ENCODE measurements at regions not wholly inside any gene's neighbourhood (a gene's known extent, or its start where the extent isn't known, plus 50 kb on each side); places are given as distances from the start of the nearest gene placed in this dataset.

GRCh38 chr14:41548666-41549065 lies 58.0 kb upstream of the LRFN5 start:
- Histone ChIP-seq H3K9me3 (ENCODE audit: control insufficient read depth, insufficient read depth, low read depth, low read length) (no peaks in the 10 kb centered on the region), H3K36me3 (ENCODE audit: control insufficient read depth, insufficient read depth, low read length) (no peaks in the 10 kb centered on the region), H3K27me3 (ENCODE audit: control insufficient read depth, insufficient read depth, low read length) (no peaks in the 10 kb centered on the region), H3K4me3 (ENCODE audit: low read depth in 2 of 2, low read length in 2 of 2) (no peak overlapping the region), H3K27ac (ENCODE audit: low read length) (no peak overlapping the region), H3K4me1 (ENCODE audit: control insufficient read depth, insufficient read depth, low read length) (no peaks in the 10 kb centered on the region)
- no TSS peak for BruUV-seq (replicated peaks)
- ChIA-PET POLR2A (no interaction called here), CTCF (no interaction called here)
- intact Hi-C loops (cut with micrococcal nuclease; ENCODE audit: unreplicated experiment): no loop called here
- DNase-seq (ENCODE audit: low read depth, low spot score) (no peak), ATAC-seq (no peak)
- TF ChIP-seq, protein P1, sequence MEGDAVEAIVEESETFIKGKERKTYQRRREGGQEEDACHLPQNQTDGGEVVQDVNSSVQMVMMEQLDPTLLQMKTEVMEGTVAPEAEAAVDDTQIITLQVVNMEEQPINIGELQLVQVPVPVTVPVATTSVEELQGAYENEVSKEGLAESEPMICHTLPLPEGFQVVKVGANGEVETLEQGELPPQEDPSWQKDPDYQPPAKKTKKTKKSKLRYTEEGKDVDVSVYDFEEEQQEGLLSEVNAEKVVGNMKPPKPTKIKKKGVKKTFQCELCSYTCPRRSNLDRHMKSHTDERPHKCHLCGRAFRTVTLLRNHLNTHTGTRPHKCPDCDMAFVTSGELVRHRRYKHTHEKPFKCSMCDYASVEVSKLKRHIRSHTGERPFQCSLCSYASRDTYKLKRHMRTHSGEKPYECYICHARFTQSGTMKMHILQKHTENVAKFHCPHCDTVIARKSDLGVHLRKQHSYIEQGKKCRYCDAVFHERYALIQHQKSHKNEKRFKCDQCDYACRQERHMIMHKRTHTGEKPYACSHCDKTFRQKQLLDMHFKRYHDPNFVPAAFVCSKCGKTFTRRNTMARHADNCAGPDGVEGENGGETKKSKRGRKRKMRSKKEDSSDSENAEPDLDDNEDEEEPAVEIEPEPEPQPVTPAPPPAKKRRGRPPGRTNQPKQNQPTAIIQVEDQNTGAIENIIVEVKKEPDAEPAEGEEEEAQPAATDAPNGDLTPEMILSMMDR (IDR thresholded peaks at IDR 0.05): no peak
- TF ChIP-seq TCF7L2 (IDR thresholded peaks at IDR 0.05; ENCODE audit: low read depth, low read length): no peak
- no peak for TF ChIP-seq REST (IDR thresholded peaks at IDR 0.05; ENCODE audit: insufficient read depth in 1 of 2, low read depth in 2 of 2, low read length in 1 of 2)
- no peak for TF ChIP-seq POLR2AphosphoS5 (IDR thresholded peaks at IDR 0.05; ENCODE audit: low read depth, low read length)
- TF ChIP-seq SIN3A (IDR thresholded peaks at IDR 0.05; ENCODE audit: borderline replicate concordance, insufficient read depth, low read depth, low read length): no peak
- in situ Hi-C loops (cut with HindIII; ENCODE audit: low pct_unique_long_range_greater_than_20kb, low sequenced_read_pairs): no loop called here

DNA sequence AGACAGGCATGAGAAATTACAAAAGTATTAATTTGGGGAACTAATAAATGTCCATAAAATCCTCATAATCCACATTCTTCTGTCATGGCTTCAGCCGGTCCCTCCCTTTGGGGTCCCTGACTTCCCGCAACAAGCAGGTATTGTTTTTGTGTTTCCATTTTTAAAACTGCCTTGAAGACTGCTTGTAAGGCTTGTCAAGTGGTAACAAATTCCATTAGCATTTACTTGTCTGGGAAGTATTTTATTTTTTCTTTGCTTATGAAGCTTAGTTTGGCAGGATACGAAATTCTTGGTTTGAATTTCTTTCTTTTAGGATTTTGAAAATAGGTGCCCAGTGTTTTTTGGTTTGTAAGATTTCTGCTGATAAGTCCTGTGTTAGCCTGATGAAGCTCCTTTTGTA lies 65.3 kb upstream of the LRFN5 start:
- POLR2A ChIA-PET: no interaction called here

More for the DNA sequence above, 65.3 kb upstream of the LRFN5 start:
- no peak for ATAC-seq
- BruUV-seq (replicated peaks): no TSS peak
- H3K27ac ChIP-seq (ENCODE audit: low read length): no peak overlapping the region
- H3K4me3 ChIP-seq (ENCODE audit: low read depth in 2 of 2, low read length in 2 of 2): no peak overlapping the region
- no peaks in the 10 kb centered on the region for H3K9me3 ChIP-seq (ENCODE audit: control insufficient read depth, insufficient read depth, low read depth, low read length)
- CTCF ChIA-PET: no interaction called here
- H3K36me3 ChIP-seq (ENCODE audit: control insufficient read depth, insufficient read depth, low read length): no peaks in the 10 kb centered on the region
- H3K4me1 ChIP-seq (ENCODE audit: control insufficient read depth, insufficient read depth, low read length): no peaks in the 10 kb centered on the region
- in situ Hi-C loops (cut with HindIII; ENCODE audit: low pct_unique_long_range_greater_than_20kb, low sequenced_read_pairs): no loop called here
- DNase-seq (ENCODE audit: low read depth, low spot score): no peak
- intact Hi-C loops (cut with micrococcal nuclease; ENCODE audit: unreplicated experiment): no loop called here
- TF ChIP-seq REST (IDR thresholded peaks at IDR 0.05; ENCODE audit: insufficient read depth in 1 of 2, low read depth in 2 of 2, low read length in 1 of 2) (no peak), POLR2AphosphoS5 (IDR thresholded peaks at IDR 0.05; ENCODE audit: low read depth, low read length) (no peak), SIN3A (IDR thresholded peaks at IDR 0.05; ENCODE audit: borderline replicate concordance, insufficient read depth, low read depth, low read length) (no peak), TCF7L2 (IDR thresholded peaks at IDR 0.05; ENCODE audit: low read depth, low read length) (no peak)
- TF ChIP-seq, protein P1 (IDR thresholded peaks at IDR 0.05): no peak
- H3K27me3 ChIP-seq (ENCODE audit: control insufficient read depth, insufficient read depth, low read length): no peaks in the 10 kb centered on the region

Data from Panc1 (cell line).